PC-3 (cell line): ENCODE measurements at regions not wholly inside any gene's neighbourhood (a gene's known extent, or its start where the extent isn't known, plus 50 kb on each side); places are given as distances from the start of the nearest gene placed in this dataset.

Experiments
- ATAC-seq: fragments of 200-7000 bp; cut with Tn5 transposase; 2 replicates; pipeline ENCODE4 v1.9.1; 2020; ENCODE audit warnings: mild to moderate bottlenecking, moderate library complexity
- BruUV-seq: library from RNA; stranded (reverse); fragments of 400-500 nt; replicated peaks from 2 replicates; lab custom pipeline; 2021; lab: Mats Ljungman, UMichigan
- CTCF ChIA-PET: fragments of 300-600 bp; sonication (Branson Sonifier 250); formaldehyde crosslinking; loops from one replicate; lab custom pipeline; 2022; ENCODE audit warnings: antibody characterized with exemption; lab: Charles Lee
- POLR2A ChIA-PET: fragments of 300-600 bp; sonication (Branson Sonifier 250); formaldehyde crosslinking; loops from one replicate; lab custom pipeline; 2022; ENCODE audit warnings: antibody characterized with exemption; ENCODE audit not compliant: unreplicated experiment; lab: Charles Lee
- DNase-seq: peaks from one replicate; pipeline ENCODE4 v3.0.0-alpha.2; 2015
- H2AFZ ChIP-seq: fragments of 300-600 bp; sonication (generic); 2 replicates; pipeline ENCODE4 v1.6.0; 2016; ENCODE audit warnings: antibody characterized with exemption, low read length
- H3F3A ChIP-seq: fragments of 300-600 bp; sonication (generic); one replicate; pipeline ENCODE4 v1.6.0; 2017; ENCODE audit warnings: antibody characterized with exemption, low read length, control low read depth, mild to moderate bottlenecking; ENCODE audit not compliant: unreplicated experiment
- H3K27ac ChIP-seq: fragments of 300-600 bp; sonication (generic); 2 replicates; pipeline ENCODE4 v1.5.1; 2016; ENCODE audit warnings: mild to moderate bottlenecking, low read length
- H3K27me3 ChIP-seq: fragments of 300-600 bp; sonication (generic); 2 replicates; pipeline ENCODE4 v1.6.1; 2016; ENCODE audit warnings: low read length, mixed read lengths
- H3K36me3 ChIP-seq: fragments of 300-600 bp; sonication (generic); 2 replicates; pipeline ENCODE4 v1.6.1; 2016; ENCODE audit warnings: low read depth, mixed run types, low read length, mixed read lengths
- H3K4me1 ChIP-seq: fragments of 300-600 bp; sonication (generic); 2 replicates; pipeline ENCODE4 v1.5.1; 2016; ENCODE audit warnings: low read length; ENCODE audit not compliant: insufficient read depth
- H3K4me2 ChIP-seq: fragments of 300-600 bp; sonication (generic); 2 replicates; pipeline ENCODE4 v1.6.0; 2016; ENCODE audit warnings: low read length
- H3K4me3 ChIP-seq: fragments of 300-600 bp; sonication (generic); 2 replicates; pipeline ENCODE4 v1.5.1; 2016; ENCODE audit warnings: mild to moderate bottlenecking, low read length, mixed read lengths
- H3K79me2 ChIP-seq: fragments of 300-600 bp; sonication (generic); 2 replicates; pipeline ENCODE4 v1.6.1; 2017; ENCODE audit warnings: low read length, mixed read lengths
- H3K9ac ChIP-seq: fragments of 300-600 bp; sonication (generic); 2 replicates; pipeline ENCODE4 v1.6.0; 2016; ENCODE audit warnings: mild to moderate bottlenecking, low read length
- H3K9me2 ChIP-seq: fragments of 300-600 bp; sonication (generic); replicated peaks from 2 replicates; pipeline ENCODE4 v1.6.1; 2016; ENCODE audit warnings: mixed run types, low read length, mixed read lengths
- H3K9me3 ChIP-seq: fragments of 300-600 bp; sonication (generic); 2 replicates; pipeline ENCODE4 v1.6.1; 2016; ENCODE audit warnings: low read length, mixed read lengths
- H4K20me1 ChIP-seq: fragments of 300-600 bp; sonication (generic); 2 replicates; pipeline ENCODE4 v1.6.1; 2016; ENCODE audit warnings: low read length, mixed read lengths
- CTCF ChIP-seq: fragments of 300-600 bp; sonication (generic); conservative IDR thresholded peaks from 2 replicates; pipeline ENCODE4 v1.5.1; 2017; ENCODE audit warnings: antibody characterized with exemption, low read depth, mild to moderate bottlenecking, low read length
- EZH2 ChIP-seq: fragments of 300-600 bp; sonication (generic); IDR thresholded peaks from one replicate; pipeline ENCODE4 v1.6.1; 2017; ENCODE audit warnings: antibody characterized with exemption, mild to moderate bottlenecking, low read length; ENCODE audit not compliant: unreplicated experiment
- EZH2phosphoT487 ChIP-seq: fragments of 300-600 bp; sonication (generic); IDR thresholded peaks from 2 replicates; pipeline ENCODE4 v1.6.1; 2018; ENCODE audit warnings: mild to moderate bottlenecking, antibody characterized with exemption, low read length, borderline replicate concordance
- intact Hi-C: fragments of 100-400 bp; cut with micrococcal nuclease; formaldehyde crosslinking; loops from 2 replicates; pipeline ENCODE4 v1.9.0; 2023

GRCh38 chr21:35527358-35527757, 478.3 kb upstream of the RUNX1 start:
- Histone ChIP-seq H3F3A (no peaks in the 10 kb centered on the region), H3K36me3 (no peaks in the 10 kb centered on the region), H3K4me2 (no peak overlapping the region), H3K9me2 (no peaks in the 10 kb centered on the region), H3K27ac (no peak overlapping the region), H3K9me3 (no peaks in the 10 kb centered on the region), H3K79me2 (no peaks in the 10 kb centered on the region), H4K20me1 (no peaks in the 10 kb centered on the region), H3K9ac (no peak overlapping the region), H3K4me1 (peaks cover 26% of the 10 kb centered on the region), H3K27me3 (no peaks in the 10 kb centered on the region), H2AFZ (no peak overlapping the region), H3K4me3 (no peak overlapping the region)
- ChIA-PET CTCF (no interaction called here), POLR2A (no interaction called here)
- no peak for TF ChIP-seq CTCF
- TF ChIP-seq EZH2 = no peak
- TF ChIP-seq EZH2phosphoT487 = no peak
- DNase-seq (no peak), ATAC-seq (no peak)
- intact Hi-C loops = no loop called here
- BruUV-seq = no TSS peak

- H3K4me2 ChIP-seq = peak overlapping the region; percentile 6; the same call in 1 of the 2 replicates
- intact Hi-C loops = no loop called here
- BruUV-seq = no TSS peak
Observed at GRCh38 chr21:35525443-35525842, 476.3 kb upstream of the RUNX1 start.

More at GRCh38 chr21:35525443-35525842, 476.3 kb upstream of the RUNX1 start:
- Histone ChIP-seq H3K4me1 (peaks cover 26% of the 10 kb centered on the region), H3K79me2 (no peaks in the 10 kb centered on the region), H3K9me2 (no peaks in the 10 kb centered on the region), H3K27me3 (no peaks in the 10 kb centered on the region), H2AFZ (no peak overlapping the region), H3K9ac (no peak overlapping the region), H3K36me3 (no peaks in the 10 kb centered on the region), H3K27ac (peak overlapping the region; percentile 65), H3F3A (no peaks in the 10 kb centered on the region), H4K20me1 (no peaks in the 10 kb centered on the region), H3K9me3 (no peaks in the 10 kb centered on the region), H3K4me3 (no peak overlapping the region)
- CTCF ChIA-PET = no interaction called here
- ATAC-seq = peak; percentile 73
- peak; percentile 81 for DNase-seq
- TF ChIP-seq CTCF = no peak
- TF ChIP-seq EZH2 = no peak
- no peak for TF ChIP-seq EZH2phosphoT487
- POLR2A ChIA-PET = no interaction called here
